GM23248 (cell line): ENCODE measurements at regions not wholly inside any gene's neighbourhood (a gene's known extent, or its start where the extent isn't known, plus 50 kb on each side); places are given as distances from the start of the nearest gene placed in this dataset.

Experiments
- DNase-seq: peaks from one replicate; pipeline ENCODE4 v3.0.0-alpha.2; 2015
- H2AFZ ChIP-seq: fragments of 200-600 bp; sonication (generic); 2 replicates; pipeline ENCODE4 v1.6.1; 2016; ENCODE audit warnings: antibody characterized with exemption
- H3F3A ChIP-seq: fragments of 200-600 bp; sonication (generic); 2 replicates; pipeline ENCODE4 v1.6.1; 2016; ENCODE audit warnings: mild to moderate bottlenecking, antibody characterized with exemption, mixed run types; ENCODE audit not compliant: insufficient read depth
- H3K27ac ChIP-seq: fragments of 200-600 bp; sonication (generic); 2 replicates; pipeline ENCODE4 v1.5.1; 2016; ENCODE audit warnings: mild to moderate bottlenecking
- H3K27me3 ChIP-seq: fragments of 200-600 bp; sonication (generic); replicated peaks from 2 replicates; pipeline ENCODE4 v1.6.1; 2016; ENCODE audit warnings: mild to moderate bottlenecking; ENCODE audit not compliant: insufficient read depth
- H3K36me3 ChIP-seq: fragments of 200-600 bp; sonication (generic); 2 replicates; pipeline ENCODE4 v1.6.1; 2016; ENCODE audit warnings: low read depth, mild to moderate bottlenecking
- H3K4me1 ChIP-seq: fragments of 200-600 bp; sonication (generic); 2 replicates; pipeline ENCODE4 v1.6.1; 2016; ENCODE audit warnings: mild to moderate bottlenecking; ENCODE audit not compliant: insufficient read depth
- H3K4me2 ChIP-seq: fragments of 200-600 bp; sonication (generic); one replicate; pipeline ENCODE4 v1.6.1; 2016; ENCODE audit warnings: mild to moderate bottlenecking; ENCODE audit not compliant: unreplicated experiment
- H3K4me3 ChIP-seq: fragments of 200-600 bp; sonication (generic); 2 replicates; pipeline ENCODE4 v1.5.1; 2016; ENCODE audit warnings: mild to moderate bottlenecking
- H3K79me2 ChIP-seq: fragments of 200-600 bp; sonication (generic); 2 replicates; pipeline ENCODE4 v1.6.1; 2016; ENCODE audit warnings: mild to moderate bottlenecking; ENCODE audit not compliant: insufficient read depth
- H3K9ac ChIP-seq: fragments of 200-600 bp; sonication (generic); 2 replicates; pipeline ENCODE4 v1.6.1; 2016; ENCODE audit warnings: mild to moderate bottlenecking
- H3K9me2 ChIP-seq: fragments of 200-600 bp; sonication (generic); 2 replicates; pipeline ENCODE4 v1.6.1; 2016; ENCODE audit warnings: mixed run types, mild to moderate bottlenecking, moderate library complexity; ENCODE audit not compliant: insufficient read depth
- H3K9me3 ChIP-seq: fragments of 200-600 bp; sonication (generic); one replicate; pipeline ENCODE4 v1.6.1; 2017; ENCODE audit warnings: low read depth
- H4K20me1 ChIP-seq: fragments of 200-600 bp; sonication (generic); 2 replicates; pipeline ENCODE4 v1.6.0; 2016; ENCODE audit not compliant: insufficient read depth
- EZH2 ChIP-seq: fragments of 200-600 bp; sonication (generic); IDR thresholded peaks from 2 replicates; pipeline ENCODE4 v1.6.1; 2018; ENCODE audit warnings: antibody characterized with exemption, mild to moderate bottlenecking; ENCODE audit not compliant: insufficient read depth, poor library complexity, severe bottlenecking
- EZH2phosphoT487 ChIP-seq: fragments of 200-600 bp; sonication (generic); IDR thresholded peaks from 2 replicates; pipeline ENCODE4 v1.6.1; 2018; ENCODE audit warnings: antibody characterized with exemption, moderate library complexity, mild to moderate bottlenecking, low read depth; ENCODE audit not compliant: insufficient read depth
- WGBS, 2 experiments: methylation state at CpG; one replicate each; pipeline ENCODE4 v1.1.6; 2015 to 2017; ENCODE audit warnings: low lambda C conversion rate in 2 of 2, low coverage in 1 of 2; ENCODE audit errors: missing lambda C conversion rate in 2 of 2; 5-methylcytosine and 5-hydroxymethylcytosine counted together
- in situ Hi-C: fragments of 300-500 bp; cut with MboI; formaldehyde crosslinking; loops from 2 replicates; pipeline ENCODE4 v1.15.0; 2020

GRCh38 chr6:71460933-71461332, 172.3 kb downstream of the OGFRL1 start:
- peak overlapping the region; percentile 53 for H2AFZ ChIP-seq
- in situ Hi-C loops = no loop called here
- peak; percentile 66 for DNase-seq
- TF ChIP-seq EZH2 (no peak), EZH2phosphoT487 (no peak)
- WGBS, 2 experiments = 13 to 18% methylated on average over 3 of the region's 3 CpGs
- H3K4me1 ChIP-seq = peaks cover 13% of the 10 kb centered on the region
- H3K9me3 ChIP-seq = peaks cover 9% of the 10 kb centered on the region
- peak overlapping the region; percentile 48 for H3K4me2 ChIP-seq
- H3F3A ChIP-seq = peaks cover 5% of the 10 kb centered on the region; the same call in 1 of the 2 replicates
- no peaks in the 10 kb centered on the region for H3K9me2 ChIP-seq
- H3K79me2 ChIP-seq = no peaks in the 10 kb centered on the region
- H3K4me3 ChIP-seq = peak overlapping the region; percentile 18
- H4K20me1 ChIP-seq = no peaks in the 10 kb centered on the region
- no peaks in the 10 kb centered on the region for H3K27me3 ChIP-seq
- no peaks in the 10 kb centered on the region for H3K36me3 ChIP-seq
- peak overlapping the region; percentile 18; the same call in 1 of the 2 replicates for H3K27ac ChIP-seq
- no peak overlapping the region for H3K9ac ChIP-seq

- Histone ChIP-seq H3K9me2 (no peaks in the 10 kb centered on the region), H3K4me3 (no peak overlapping the region), H3K79me2 (no peaks in the 10 kb centered on the region), H3K9ac (no peak overlapping the region), H2AFZ (0 out of 2 replicates have a peak overlapping the region, but pooled peaks have one; percentile 11), H3K27ac (no peak overlapping the region), H3K27me3 (no peaks in the 10 kb centered on the region), H3F3A (peaks cover 9% of the 10 kb centered on the region), H4K20me1 (no peaks in the 10 kb centered on the region), H3K4me2 (no peak overlapping the region), H3K4me1 (peaks cover 18% of the 10 kb centered on the region), H3K9me3 (peaks cover 9% of the 10 kb centered on the region), H3K36me3 (no peaks in the 10 kb centered on the region)
- in situ Hi-C loops = no loop called here
- TF ChIP-seq EZH2 = no peak
- TF ChIP-seq EZH2phosphoT487 = no peak
- DNase-seq = no peak
- WGBS, 2 experiments = 3 to 5% methylated on average over 1 of the region's 1 CpG
Measured at GRCh38 chr6:71463061-71463460, 174.4 kb downstream of the OGFRL1 start.

GRCh38 chr6:71465096-71465495, 176.5 kb downstream of the OGFRL1 start:
- H3K4me3 ChIP-seq = no peak overlapping the region
- no peak for DNase-seq
- peaks cover 34% of the 10 kb centered on the region for H3K4me1 ChIP-seq
- peaks cover 9% of the 10 kb centered on the region for H3K9me3 ChIP-seq
- WGBS, 2 experiments = 27 to 41% methylated on average over 1 of the region's 1 CpG
- H3K4me2 ChIP-seq = no peak overlapping the region
- no peaks in the 10 kb centered on the region for H4K20me1 ChIP-seq
- no peak for TF ChIP-seq EZH2
- no peak for TF ChIP-seq EZH2phosphoT487
- no peaks in the 10 kb centered on the region for H3K9me2 ChIP-seq
- H2AFZ ChIP-seq = no peak overlapping the region
- no peaks in the 10 kb centered on the region for H3K79me2 ChIP-seq
- no peak overlapping the region for H3K9ac ChIP-seq
- in situ Hi-C loops = no loop called here
- H3K27me3 ChIP-seq = no peaks in the 10 kb centered on the region
- H3K36me3 ChIP-seq = no peaks in the 10 kb centered on the region
- peaks cover 28% of the 10 kb centered on the region for H3F3A ChIP-seq
- no peak overlapping the region for H3K27ac ChIP-seq

GRCh38 chr6:71466362-71466761, 177.8 kb downstream of the OGFRL1 start:
- Histone ChIP-seq H3K4me3 (no peak overlapping the region), H3K9ac (no peak overlapping the region), H3K27ac (no peak overlapping the region), H2AFZ (no peak overlapping the region), H3K27me3 (no peaks in the 10 kb centered on the region), H3K9me2 (no peaks in the 10 kb centered on the region), H3K79me2 (no peaks in the 10 kb centered on the region), H3K9me3 (peaks cover 9% of the 10 kb centered on the region), H3F3A (peaks cover 25% of the 10 kb centered on the region), H3K36me3 (no peaks in the 10 kb centered on the region), H3K4me1 (peaks cover 24% of the 10 kb centered on the region), H4K20me1 (no peaks in the 10 kb centered on the region), H3K4me2 (no peak overlapping the region)
- in situ Hi-C loops = no loop called here
- no peak for DNase-seq
- WGBS, 2 experiments = 92 to 96% methylated on average over 1 of the region's 1 CpG
- TF ChIP-seq EZH2phosphoT487 = no peak
- no peak for TF ChIP-seq EZH2

- in situ Hi-C loops = no loop called here
- no peak for DNase-seq
- H3F3A ChIP-seq = peaks cover 23% of the 10 kb centered on the region
- no peaks in the 10 kb centered on the region for H3K9me2 ChIP-seq
- no peak overlapping the region for H3K9ac ChIP-seq
- H3K9me3 ChIP-seq = peaks cover 9% of the 10 kb centered on the region
- peak overlapping the region; percentile 78 for H3K27ac ChIP-seq
- H2AFZ ChIP-seq = peak overlapping the region; percentile 64; the same call in 1 of the 2 replicates
- H3K4me3 ChIP-seq = peak overlapping the region; percentile 58
- no peaks in the 10 kb centered on the region for H4K20me1 ChIP-seq
- peak overlapping the region; percentile 76 for H3K4me2 ChIP-seq
- peaks cover 21% of the 10 kb centered on the region for H3K4me1 ChIP-seq
- H3K27me3 ChIP-seq = no peaks in the 10 kb centered on the region
- TF ChIP-seq EZH2phosphoT487 (no peak), EZH2 (no peak)
- H3K79me2 ChIP-seq = no peaks in the 10 kb centered on the region
- H3K36me3 ChIP-seq = no peaks in the 10 kb centered on the region
Measured at GRCh38 chr6:71468038-71468437, 179.4 kb downstream of the OGFRL1 start.
